NT2/D1 (cell line): ENCODE measurements at regions not wholly inside any gene's neighbourhood (a gene's known extent, or its start where the extent isn't known, plus 50 kb on each side); places are given as distances from the start of the nearest gene placed in this dataset.

Experiments
- DNase-seq: peaks from one replicate; pipeline ENCODE4 v3.0.0-alpha.2; 2011; ENCODE audit warnings: low read depth, low spot score
- H3K27me3 ChIP-seq: 2 replicates; pipeline ENCODE4 v1.6.0; 2011; ENCODE audit warnings: mild to moderate bottlenecking; ENCODE audit not compliant: insufficient read length, insufficient read depth
- H3K36me3 ChIP-seq: 2 replicates; pipeline ENCODE4 v1.6.1; 2011; ENCODE audit warnings: mild to moderate bottlenecking, low read length, mixed read lengths; ENCODE audit not compliant: insufficient read depth, insufficient read length
- H3K4me1 ChIP-seq: 2 replicates; pipeline ENCODE4 v1.5.1; 2011; ENCODE audit not compliant: insufficient read depth, insufficient read length
- H3K4me3 ChIP-seq: 2 replicates; pipeline ENCODE4 v1.5.1; 2011; ENCODE audit warnings: low read depth; ENCODE audit not compliant: insufficient read length
- H3K9ac ChIP-seq: 2 replicates; pipeline ENCODE4 v1.6.0; 2011; ENCODE audit warnings: low read depth; ENCODE audit not compliant: insufficient read length
- H3K9me3 ChIP-seq: 2 replicates; pipeline ENCODE4 v1.5.1; 2011; ENCODE audit warnings: mild to moderate bottlenecking, low read length; ENCODE audit not compliant: insufficient read depth
- SUZ12 ChIP-seq: IDR thresholded peaks from 2 replicates; pipeline ENCODE4 v1.6.1; 2011; ENCODE audit not compliant: insufficient read length, insufficient read depth; ENCODE audit errors: extremely low read depth
- YY1 ChIP-seq: IDR thresholded peaks from 2 replicates; pipeline ENCODE4 v1.6.1; 2011; ENCODE audit not compliant: insufficient read length, insufficient read depth
- ZNF274 ChIP-seq: IDR thresholded peaks from 2 replicates; pipeline ENCODE4 v1.6.1; 2011; ENCODE audit warnings: mild to moderate bottlenecking, low read depth, low read length

GRCh38 chr16:79658301-79659033, 57.9 kb upstream of the MAF start:
- Histone ChIP-seq H3K4me3 (no peak overlapping the region), H3K36me3 (no peaks in the 10 kb centered on the region), H3K27me3 (no peaks in the 10 kb centered on the region), H3K4me1 (no peaks in the 10 kb centered on the region), H3K9me3 (no peaks in the 10 kb centered on the region), H3K9ac (no peak overlapping the region)
- no peak for DNase-seq
- TF ChIP-seq SUZ12, result no peak
- TF ChIP-seq YY1, result no peak
- no peak for TF ChIP-seq ZNF274

DNA sequence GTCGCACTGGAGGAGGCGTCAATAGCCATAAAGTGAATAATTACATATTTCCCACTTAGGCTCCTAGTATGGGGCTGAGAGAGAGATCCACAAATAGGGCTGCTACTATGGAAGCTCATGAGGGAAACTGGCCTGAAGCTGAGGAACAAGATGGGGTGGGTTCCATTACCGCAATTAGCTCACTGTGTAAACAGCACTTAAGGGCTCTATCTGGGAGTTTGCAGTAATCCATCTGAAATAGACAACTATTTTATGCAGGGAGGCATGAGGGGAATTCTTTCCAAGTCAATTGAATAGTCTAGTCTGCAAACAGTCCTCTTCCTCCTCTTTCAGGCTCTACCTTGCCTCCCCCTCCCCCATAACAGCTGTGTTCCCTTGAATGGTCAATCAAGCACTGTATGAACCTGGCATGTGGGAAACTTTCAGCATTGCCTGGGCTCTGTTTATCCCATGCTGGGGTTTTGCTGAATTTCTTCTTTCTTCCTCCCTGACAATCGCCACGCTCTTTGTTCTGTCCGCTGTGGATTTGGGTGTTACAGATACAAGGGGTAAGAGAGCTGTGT, 56.1 kb upstream of the MAF start:
- H3K27me3 ChIP-seq, result no peaks in the 10 kb centered on the region
- H3K9ac ChIP-seq, result no peak overlapping the region
- H3K4me1 ChIP-seq, result no peaks in the 10 kb centered on the region
- H3K9me3 ChIP-seq, result no peaks in the 10 kb centered on the region
- DNase-seq, result no peak
- H3K4me3 ChIP-seq, result no peak overlapping the region
- no peak for TF ChIP-seq YY1
- TF ChIP-seq SUZ12, result no peak
- no peak for TF ChIP-seq ZNF274
- no peaks in the 10 kb centered on the region for H3K36me3 ChIP-seq

DNA sequence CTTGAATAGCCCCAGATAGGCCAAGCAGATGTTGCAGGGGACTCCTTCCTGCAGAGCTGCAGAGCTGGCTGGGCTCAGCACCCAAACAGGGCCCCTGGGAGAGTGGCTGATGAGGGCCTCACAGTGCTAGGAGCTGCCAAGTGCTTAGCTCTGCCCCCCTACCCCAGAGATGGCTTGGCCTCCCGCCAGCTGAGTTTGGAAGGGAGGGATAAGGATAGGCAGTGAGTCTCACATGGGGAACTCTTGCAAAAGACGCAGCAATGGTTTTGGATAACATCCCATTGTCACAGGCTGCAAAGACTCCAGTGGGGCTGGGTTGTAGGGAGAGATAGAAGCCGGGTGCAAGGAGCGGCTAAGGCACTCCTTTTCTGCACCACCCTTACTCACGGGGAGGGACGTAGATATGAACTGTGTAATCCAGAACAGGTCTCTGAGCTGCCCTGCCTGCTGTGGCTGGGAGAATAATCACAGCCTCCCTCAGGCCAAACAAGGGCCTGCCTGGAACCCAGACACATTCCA, 52.9 kb upstream of the MAF start:
- Histone ChIP-seq H3K4me1 (no peaks in the 10 kb centered on the region), H3K9me3 (no peaks in the 10 kb centered on the region), H3K9ac (no peak overlapping the region), H3K36me3 (no peaks in the 10 kb centered on the region), H3K27me3 (no peaks in the 10 kb centered on the region), H3K4me3 (no peak overlapping the region)
- TF ChIP-seq ZNF274 (no peak), YY1 (no peak), SUZ12 (no peak)
- no peak for DNase-seq

DNA sequence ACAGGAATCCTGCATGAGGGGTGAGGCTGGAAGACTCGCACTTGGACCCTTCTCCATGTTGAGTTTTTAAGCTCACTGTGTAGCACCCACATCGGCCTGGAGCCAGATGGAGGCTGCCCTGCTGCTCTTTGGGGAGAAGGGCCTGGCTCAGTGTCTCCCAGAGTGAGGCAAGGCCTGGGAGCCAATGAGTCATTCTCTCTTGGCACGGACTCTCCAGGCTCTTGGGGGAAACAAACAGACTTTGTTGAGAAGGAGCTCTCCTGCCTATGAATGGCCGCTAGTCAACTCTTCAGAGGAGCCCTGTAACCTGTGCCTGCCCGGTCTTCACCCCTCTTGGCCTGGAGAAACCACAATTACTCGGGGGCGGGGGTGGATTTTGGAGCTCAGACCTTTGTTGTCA, 50.8 kb upstream of the MAF start:
- Histone ChIP-seq H3K27me3 (no peaks in the 10 kb centered on the region), H3K4me3 (no peak overlapping the region), H3K4me1 (no peaks in the 10 kb centered on the region), H3K9me3 (no peaks in the 10 kb centered on the region), H3K36me3 (no peaks in the 10 kb centered on the region), H3K9ac (no peak overlapping the region)
- DNase-seq, result no peak
- no peak for TF ChIP-seq SUZ12
- no peak for TF ChIP-seq ZNF274
- no peak for TF ChIP-seq YY1
